SK-N-MC (cell line): ENCODE measurements at regions not wholly inside any gene's neighbourhood (a gene's known extent, or its start where the extent isn't known, plus 50 kb on each side); places are given as distances from the start of the nearest gene placed in this dataset.

Source experiments
- EZH2 ChIP-seq: fragments of 200-600 bp; sonication (generic); IDR thresholded peaks from one replicate; pipeline ENCODE4 v1.6.1; 2017; ENCODE audit warnings: antibody characterized with exemption
- POLR2AphosphoS5 ChIP-seq: IDR thresholded peaks from 2 replicates; pipeline ENCODE4 v1.6.1; 2012; ENCODE audit warnings: mild to moderate bottlenecking, low read depth, low read length, borderline replicate concordance

- no peak for TF ChIP-seq EZH2
- no peak for TF ChIP-seq POLR2AphosphoS5
Observed at GRCh38 chr10:61020420-61021158, 76.6 kb upstream of the RHOBTB1 start.
